GM21529 (cell line): ENCODE measurements at regions not wholly inside any gene's neighbourhood (a gene's known extent, or its start where the extent isn't known, plus 50 kb on each side); places are given as distances from the start of the nearest gene placed in this dataset.

ENCODE experiments used
- ATAC-seq: cut with Tn5 transposase; IDR thresholded peaks from one replicate; pipeline ENCODE4 v1.9.1; 2021; ENCODE audit not compliant: unreplicated experiment

GRCh38 chr10:111968647-111969046, 214.9 kb downstream of the GPAM start:
- no peak for ATAC-seq

GRCh38 chr10:111970111-111970510, 213.5 kb downstream of the GPAM start:
- ATAC-seq, result no peak

GRCh38 chr10:111972109-111972508, 211.5 kb downstream of the GPAM start:
- no peak for ATAC-seq

- no peak for ATAC-seq
These were observed 210.3 kb downstream of the GPAM start for GRCh38 chr10:111973306-111973705.

DNA sequence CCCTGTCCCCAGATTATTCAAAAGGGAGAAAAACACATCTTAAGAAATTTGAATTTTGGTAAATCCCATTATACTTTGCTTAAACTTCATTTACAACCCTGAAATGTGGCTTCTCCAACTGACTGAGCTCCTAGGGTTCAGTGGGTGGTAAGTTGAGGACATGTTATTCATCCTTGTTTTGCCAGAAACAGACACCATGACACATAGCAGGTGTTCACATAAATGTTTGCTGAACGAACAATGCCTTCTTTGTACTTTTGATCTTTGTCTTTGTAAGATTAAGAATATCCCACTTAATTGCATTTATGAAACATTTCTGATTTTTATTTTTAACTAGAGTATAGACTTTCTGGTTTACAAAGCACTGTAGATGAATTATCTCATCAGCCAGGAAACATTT, 209.7 kb downstream of the GPAM start:
- ATAC-seq, result no peak

GRCh38 chr10:111974325-111974724, 209.2 kb downstream of the GPAM start:
- ATAC-seq, result no peak

DNA sequence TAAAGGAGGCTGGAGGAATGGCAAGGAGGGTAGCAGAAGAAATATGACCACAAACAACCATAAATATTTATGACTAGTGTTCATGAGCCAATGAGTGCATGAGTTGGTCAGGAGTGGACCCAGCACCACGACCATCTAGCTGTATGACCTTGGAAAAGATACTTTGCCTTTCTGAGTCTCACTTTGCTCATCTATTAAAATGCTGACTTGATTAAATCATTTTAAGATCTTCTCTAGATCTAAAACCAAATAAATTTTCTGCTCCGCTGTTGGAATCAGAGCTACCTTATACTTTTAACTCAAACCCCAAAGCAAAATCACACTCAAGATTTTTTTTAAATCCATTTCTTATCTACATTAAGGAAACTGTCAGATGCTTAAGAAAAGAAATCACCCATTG, 207.0 kb downstream of the GPAM start:
- ATAC-seq, result no peak

DNA sequence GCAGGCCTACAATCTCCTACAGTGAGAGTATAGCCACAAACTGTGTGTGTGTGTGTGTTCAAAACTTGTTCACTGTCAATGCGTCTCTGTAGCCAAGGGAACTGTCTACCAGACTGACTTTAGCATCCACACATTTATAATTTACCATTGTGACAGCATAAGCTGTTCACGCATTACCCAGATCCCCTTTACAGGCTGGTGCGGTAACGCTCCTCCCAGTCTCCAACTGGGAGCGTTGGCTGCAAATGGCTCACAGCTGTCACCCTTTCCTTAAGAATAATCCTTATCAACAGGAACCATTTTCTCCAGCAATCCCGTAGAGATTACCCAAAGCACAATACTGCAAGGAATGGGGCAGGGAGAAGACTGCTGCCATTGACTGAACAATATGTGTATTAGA, 199.5 kb downstream of the GPAM start:
- no peak for ATAC-seq

DNA sequence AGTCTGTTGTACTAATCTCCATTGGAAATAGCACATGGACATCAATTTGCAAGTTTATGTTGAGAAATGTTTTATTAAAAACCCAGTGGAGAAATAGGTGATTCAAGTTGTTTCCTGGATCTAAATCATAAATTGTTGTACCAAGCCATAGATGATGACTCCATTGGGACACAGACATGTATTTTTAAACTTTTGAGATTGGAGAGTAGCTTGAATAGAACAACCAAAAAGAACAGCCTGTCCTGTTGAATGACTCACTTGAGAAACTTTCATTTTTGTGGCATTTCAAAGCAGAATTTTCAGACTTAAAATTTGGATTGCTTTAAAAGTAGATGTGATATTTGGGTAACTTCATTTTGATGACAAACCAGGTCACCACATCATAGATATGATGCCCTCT, 197.5 kb downstream of the GPAM start:
- ATAC-seq, result no peak

GRCh38 chr10:111988646-111989045, 194.9 kb downstream of the GPAM start:
- no peak for ATAC-seq

- ATAC-seq, result no peak
These were observed 194.2 kb downstream of the GPAM start for GRCh38 chr10:111989136-111989911.

GRCh38 chr10:111990734-111991133, 192.8 kb downstream of the GPAM start:
- no peak for ATAC-seq

DNA sequence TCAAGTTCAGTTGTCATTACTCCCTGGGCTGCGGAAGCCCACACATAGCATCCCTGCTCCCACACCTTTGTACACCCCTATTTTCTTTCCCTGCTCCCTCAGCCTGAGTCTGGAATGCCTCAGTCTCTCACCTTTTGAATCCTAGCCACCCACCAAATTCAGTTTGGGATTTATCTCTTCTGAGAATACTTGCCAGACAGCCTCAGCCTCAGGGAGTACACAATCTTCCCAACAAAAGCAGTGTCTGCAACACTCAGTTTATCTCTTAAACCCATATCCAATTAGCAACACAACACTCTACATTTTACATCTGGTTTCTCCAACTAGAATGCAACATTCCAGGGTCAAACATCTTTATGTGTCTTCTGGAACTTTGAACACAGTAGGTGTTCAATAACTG, 190.2 kb downstream of the GPAM start:
- ATAC-seq, result no peak

DNA sequence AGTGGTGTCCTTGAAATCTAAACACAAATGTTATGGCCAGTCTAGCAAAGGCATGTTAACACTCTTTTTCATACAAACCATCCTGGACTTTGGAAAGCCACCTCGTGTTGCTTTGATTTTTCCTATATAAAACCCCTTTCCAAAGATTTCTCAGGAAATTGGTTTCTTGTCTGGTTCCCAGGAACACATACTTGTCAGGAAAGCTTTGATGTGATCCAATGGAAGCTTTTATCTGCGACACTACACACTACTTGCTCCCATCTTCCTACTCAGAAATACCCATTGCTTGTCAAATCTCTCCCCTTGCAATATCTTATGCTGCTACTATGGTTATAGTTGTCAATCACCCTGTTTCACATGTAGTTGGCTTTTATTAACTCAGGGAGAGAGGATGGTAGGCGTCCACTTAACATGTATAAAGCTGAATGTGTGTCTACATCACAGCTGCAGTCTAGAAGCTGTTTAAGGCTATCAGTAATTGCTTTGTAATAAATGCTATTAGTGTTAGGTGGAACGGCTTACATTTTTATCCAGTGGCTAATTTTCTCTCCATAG, 189.6 kb downstream of the GPAM start:
- no peak for ATAC-seq

DNA sequence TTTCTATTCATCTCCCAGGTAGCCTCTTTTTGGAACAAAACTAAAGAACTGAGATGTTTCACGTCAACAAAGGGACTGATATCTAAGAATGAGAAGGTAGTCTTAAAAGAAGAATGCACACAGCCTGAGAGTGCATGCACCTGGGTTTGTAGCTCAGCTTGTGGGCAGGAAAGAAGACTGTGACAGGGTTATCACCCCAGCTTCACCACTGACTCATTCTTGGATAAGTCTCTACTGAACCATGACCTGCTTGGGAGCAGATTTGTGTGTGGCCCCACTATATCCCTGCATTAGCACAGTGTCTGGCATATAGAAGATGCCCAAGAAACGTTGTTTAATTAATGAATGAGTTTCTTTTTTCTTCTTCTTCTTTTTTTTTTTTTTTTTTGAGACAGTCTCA, 187.5 kb downstream of the GPAM start:
- peak; percentile 99 for ATAC-seq

DNA sequence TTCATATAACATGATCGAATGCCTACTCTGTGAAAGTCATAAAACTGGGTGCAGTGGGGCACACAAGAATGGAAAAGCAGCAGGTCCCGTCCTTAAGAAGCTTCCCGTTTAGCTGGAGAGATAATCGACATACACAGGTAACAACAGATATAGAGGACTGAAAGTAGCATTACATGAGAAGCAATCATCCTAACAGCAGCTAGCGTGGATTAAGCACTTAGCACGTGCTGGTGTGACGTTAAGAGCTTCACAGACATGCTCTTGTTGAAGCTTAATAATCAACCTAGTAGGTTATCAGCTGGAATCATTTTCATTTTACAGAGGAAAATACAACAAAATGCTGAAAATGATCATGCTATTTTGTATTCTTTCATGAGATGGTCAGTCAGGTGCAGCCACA, 184.8 kb downstream of the GPAM start:
- no peak for ATAC-seq

GRCh38 chr10:111999205-111999914, 184.2 kb downstream of the GPAM start:
- ATAC-seq, result no peak

GRCh38 chr10:111999915-112000302, 183.7 kb downstream of the GPAM start:
- no peak for ATAC-seq

GRCh38 chr10:112000466-112000865, 183.1 kb downstream of the GPAM start:
- ATAC-seq, result no peak

DNA sequence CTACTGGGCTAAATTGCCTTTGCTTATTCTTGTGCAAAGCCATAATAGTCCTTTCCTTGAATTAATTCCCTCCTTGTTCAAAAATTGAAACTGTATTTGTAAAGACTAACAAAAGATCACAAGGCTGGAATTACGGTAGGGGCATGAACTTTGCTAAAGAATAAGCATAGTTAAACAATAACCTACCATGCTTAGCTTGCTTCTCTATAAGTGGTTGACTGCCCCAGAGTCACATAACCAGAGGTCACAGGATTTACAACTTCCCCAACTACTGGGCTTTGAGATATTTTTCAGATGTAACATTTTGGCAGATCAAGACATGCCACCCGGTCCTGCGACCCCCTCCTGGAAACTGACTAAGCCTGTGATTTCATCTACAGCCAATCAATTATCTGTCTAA, 181.4 kb downstream of the GPAM start:
- no peak for ATAC-seq

GRCh38 chr10:112004075-112004474, 179.5 kb downstream of the GPAM start:
- ATAC-seq, result no peak

DNA sequence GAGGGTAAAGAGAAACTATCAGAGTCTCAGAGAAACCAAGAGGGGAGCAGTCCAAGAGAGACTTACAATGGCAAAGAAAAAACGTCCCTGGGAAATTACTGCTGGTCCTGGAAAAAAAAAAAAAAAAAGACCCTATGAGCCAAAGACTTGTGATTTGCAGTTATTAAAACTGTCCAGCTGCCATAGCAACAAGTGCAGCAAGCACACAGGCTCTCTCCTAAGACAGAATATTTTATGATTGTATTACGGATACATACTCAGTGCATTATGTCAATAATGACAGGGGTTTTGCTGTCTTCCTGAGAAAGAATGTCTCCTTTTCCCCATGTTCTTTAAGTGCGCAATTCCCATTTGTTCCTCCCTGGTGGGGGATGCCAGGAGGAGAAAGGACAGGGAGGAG, 178.5 kb downstream of the GPAM start:
- no peak for ATAC-seq
